ENCODE measurements at regions not wholly inside any gene's neighbourhood (a gene's known extent, or its start where the extent isn't known, plus 50 kb on each side); places are given as distances from the start of the nearest gene placed in this dataset.
"Not testable (repeated sequence)": the region's sequence is repeated elsewhere in the genome, so short reads cannot be mapped to it uniquely, and the experiment has no call there.

- Mint-ChIP-seq H3K27me3 (no peaks in the 10 kb centered on the region), H3K27ac (peak overlapping the region; percentile 93), H3K4me3 (peak overlapping the region; percentile 87), H3K4me1 (peaks cover 63% of the 10 kb centered on the region), H3K9me3 (no peaks in the 10 kb centered on the region), H3K36me3 (no peaks in the 10 kb centered on the region)
- ATAC-seq: peak; percentile 90
These were observed 79.7 kb upstream of the CHD2 start for GRCh38 chr15:92820236-92821021.

DNA sequence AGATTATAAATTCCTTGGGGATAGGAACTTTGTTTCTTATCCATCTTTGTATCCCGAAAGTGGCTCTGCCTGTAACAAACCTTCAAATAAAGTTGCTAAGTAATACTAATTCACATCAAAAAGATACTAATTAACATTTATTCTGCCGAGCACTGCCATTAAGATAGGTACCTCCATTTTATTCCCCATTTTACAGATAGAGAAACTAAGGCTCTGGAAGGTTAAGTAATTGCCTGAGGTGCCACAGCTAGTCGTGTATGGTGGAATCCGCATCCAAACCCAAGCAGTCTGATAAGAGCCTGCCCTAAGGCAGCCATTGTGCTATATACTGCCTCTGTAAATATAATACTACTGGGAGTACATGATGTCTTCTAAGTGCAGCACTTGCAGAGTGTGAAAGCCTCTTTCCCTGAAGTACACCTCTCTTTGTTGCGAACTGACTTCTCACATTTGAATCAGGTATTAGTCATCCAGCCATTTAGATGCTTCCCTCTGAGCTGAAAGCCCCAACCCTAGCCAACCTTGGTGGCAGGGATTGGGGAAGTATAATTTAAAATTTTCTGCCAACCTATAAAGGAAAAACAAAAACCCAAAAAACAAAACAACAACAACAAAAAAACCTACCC, 78.5 kb upstream of the CHD2 start:
- peak; percentile 18 for ATAC-seq
- no peak overlapping the region for H3K4me3 Mint-ChIP-seq
- H3K27ac Mint-ChIP-seq: peak overlapping the region; percentile 52
- peaks cover 71% of the 10 kb centered on the region for H3K4me1 Mint-ChIP-seq
- no peaks in the 10 kb centered on the region for H3K36me3 Mint-ChIP-seq
- no peaks in the 10 kb centered on the region for H3K9me3 Mint-ChIP-seq
- no peaks in the 10 kb centered on the region for H3K27me3 Mint-ChIP-seq

- peak overlapping the region; percentile 52 for H3K27ac Mint-ChIP-seq
- no peaks in the 10 kb centered on the region for H3K27me3 Mint-ChIP-seq
- no peaks in the 10 kb centered on the region for H3K36me3 Mint-ChIP-seq
- H3K4me1 Mint-ChIP-seq: peaks cover 64% of the 10 kb centered on the region
- H3K4me3 Mint-ChIP-seq: no peak overlapping the region
- H3K9me3 Mint-ChIP-seq: no peaks in the 10 kb centered on the region
- ATAC-seq: no peak
These were observed 77.6 kb upstream of the CHD2 start for GRCh38 chr15:92822216-92823144.

DNA sequence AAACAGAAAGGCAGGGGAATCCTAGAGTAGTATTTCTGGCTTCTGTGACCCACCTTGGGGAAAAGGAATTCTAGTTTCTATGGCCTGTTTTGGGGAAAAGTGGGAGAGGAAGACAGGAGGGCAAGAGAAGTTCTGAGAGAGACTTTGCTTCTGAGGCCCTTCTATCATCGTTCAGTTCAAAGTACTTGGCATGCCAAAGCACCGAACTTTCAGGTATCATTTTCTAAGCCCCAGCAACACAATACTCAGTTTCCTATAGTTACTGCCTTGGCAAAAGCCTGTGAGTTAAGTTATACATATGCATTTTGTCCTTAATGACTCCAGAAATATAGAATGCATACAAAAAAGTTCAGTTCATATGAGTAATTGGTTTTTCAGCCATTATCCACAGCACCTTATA, 74.1 kb upstream of the CHD2 start:
- no peaks in the 10 kb centered on the region for H3K27me3 Mint-ChIP-seq
- H3K9me3 Mint-ChIP-seq: no peaks in the 10 kb centered on the region
- no peak for ATAC-seq
- no peaks in the 10 kb centered on the region for H3K36me3 Mint-ChIP-seq
- H3K4me1 Mint-ChIP-seq: peaks cover 55% of the 10 kb centered on the region
- no peak overlapping the region for H3K4me3 Mint-ChIP-seq
- peak overlapping the region; percentile 70 for H3K27ac Mint-ChIP-seq

DNA sequence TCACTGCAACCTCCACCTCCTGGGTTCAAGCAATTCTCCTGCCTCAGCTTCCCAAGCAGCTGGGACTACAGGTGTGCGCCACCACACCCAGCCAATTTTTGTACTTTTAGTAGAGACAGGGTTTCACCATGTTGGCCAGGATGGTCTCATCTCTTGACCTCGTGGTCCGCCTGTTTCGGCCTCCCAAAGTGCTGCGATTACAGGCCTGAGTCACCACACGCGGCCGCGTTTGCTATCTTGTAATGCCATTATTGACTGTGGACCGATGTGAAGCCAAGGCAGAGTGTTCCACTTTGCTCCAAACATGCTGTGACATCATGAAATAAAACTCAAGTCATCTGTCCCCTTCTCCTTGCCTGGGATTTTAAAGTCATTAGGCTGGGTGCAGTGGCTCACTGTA, 72.1 kb upstream of the CHD2 start:
- Mint-ChIP-seq H3K4me1 (peaks cover 58% of the 10 kb centered on the region), H3K27ac (peak overlapping the region; percentile 60)
- not testable (repeated sequence) for H3K4me3 Mint-ChIP-seq, H3K36me3 Mint-ChIP-seq, H3K9me3 Mint-ChIP-seq, ATAC-seq, H3K27me3 Mint-ChIP-seq

- peaks cover 2% of the 10 kb centered on the region for H3K9me3 Mint-ChIP-seq
- no peak for ATAC-seq
- H3K4me1 Mint-ChIP-seq: peaks cover 58% of the 10 kb centered on the region
- H3K27me3 Mint-ChIP-seq: no peaks in the 10 kb centered on the region
- H3K36me3 Mint-ChIP-seq: no peaks in the 10 kb centered on the region
- no peak overlapping the region for H3K4me3 Mint-ChIP-seq
- H3K27ac Mint-ChIP-seq: peak overlapping the region; percentile 91
These were observed 70.2 kb upstream of the CHD2 start for GRCh38 chr15:92829875-92830274.

DNA sequence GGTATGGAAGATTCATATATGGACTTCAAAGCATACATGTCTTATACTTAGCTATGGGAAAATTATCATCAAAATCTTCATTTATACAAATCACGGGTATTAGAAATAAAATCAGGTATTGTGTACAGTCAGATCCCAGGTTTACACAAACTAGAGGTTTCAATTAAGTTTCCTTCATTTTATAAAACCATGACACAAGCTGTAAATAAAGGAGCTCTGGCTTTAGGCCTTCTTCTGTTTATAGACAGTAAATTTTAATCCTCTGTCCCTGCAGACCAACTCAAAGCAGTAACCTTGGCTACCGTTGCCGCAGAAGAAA, 68.8 kb upstream of the CHD2 start:
- H3K27me3 Mint-ChIP-seq: no peaks in the 10 kb centered on the region
- no peak for ATAC-seq
- H3K36me3 Mint-ChIP-seq: no peaks in the 10 kb centered on the region
- H3K4me3 Mint-ChIP-seq: peak overlapping the region; percentile 63
- H3K4me1 Mint-ChIP-seq: peaks cover 45% of the 10 kb centered on the region
- H3K9me3 Mint-ChIP-seq: peaks cover 2% of the 10 kb centered on the region
- H3K27ac Mint-ChIP-seq: peak overlapping the region; percentile 91

DNA sequence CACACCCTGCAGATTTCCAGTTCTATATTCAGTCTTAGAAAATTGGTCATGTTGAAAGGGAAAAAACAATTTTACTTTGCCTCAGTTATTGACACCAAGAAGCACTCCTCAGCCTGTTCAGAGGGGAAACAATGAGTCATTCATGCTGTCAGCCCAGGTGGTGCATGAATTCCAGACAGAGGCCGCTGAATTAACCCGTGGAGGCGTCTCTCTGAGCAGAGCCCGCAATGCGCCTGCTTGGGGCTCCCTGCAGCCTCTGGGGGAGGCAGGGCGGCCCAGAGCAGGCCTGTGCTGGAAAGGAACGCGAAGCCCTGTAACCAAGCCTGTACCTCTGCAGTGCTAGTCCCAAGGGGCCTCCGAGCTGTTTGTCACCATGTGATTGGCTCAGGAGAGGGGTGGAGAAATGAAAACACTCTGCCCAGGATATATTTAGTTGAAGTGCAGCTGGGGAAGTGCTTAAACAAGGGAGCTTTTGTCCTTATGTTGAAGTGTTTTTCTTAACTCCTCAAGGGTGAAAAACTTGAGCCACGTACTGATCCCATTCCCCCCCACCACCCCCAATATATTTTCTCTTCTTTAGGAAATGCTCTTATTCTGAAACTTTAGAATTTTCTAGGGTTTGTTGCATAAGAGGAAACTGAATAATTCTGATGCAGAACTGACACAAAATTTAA, 68.3 kb upstream of the CHD2 start:
- Mint-ChIP-seq H3K4me1 (peaks cover 45% of the 10 kb centered on the region), H3K36me3 (no peaks in the 10 kb centered on the region), H3K4me3 (peak overlapping the region; percentile 63), H3K27me3 (no peaks in the 10 kb centered on the region), H3K27ac (peak overlapping the region; percentile 91), H3K9me3 (peaks cover 2% of the 10 kb centered on the region)
- peak; percentile 100 for ATAC-seq

DNA sequence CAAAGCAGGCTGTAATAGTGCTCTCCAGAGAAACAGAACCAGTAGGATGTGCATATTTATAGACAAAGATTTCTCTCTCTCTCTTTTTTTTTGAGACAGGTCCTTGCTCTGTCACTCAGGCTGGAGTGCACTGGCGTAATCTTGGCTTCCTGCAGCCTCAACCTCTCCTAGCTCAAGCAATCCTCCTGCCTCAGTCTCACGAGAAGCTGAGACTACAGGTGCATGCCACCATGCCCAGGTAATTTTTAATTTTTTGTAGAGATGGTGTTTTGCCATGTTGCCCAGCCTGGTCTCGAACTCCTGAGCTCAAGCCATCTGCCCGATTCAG, 67.1 kb upstream of the CHD2 start:
- Mint-ChIP-seq H3K36me3 (no peaks in the 10 kb centered on the region), H3K9me3 (peaks cover 2% of the 10 kb centered on the region), H3K4me3 (no peak overlapping the region), H3K27me3 (no peaks in the 10 kb centered on the region), H3K4me1 (peaks cover 45% of the 10 kb centered on the region), H3K27ac (peak overlapping the region; percentile 91)
- no peak for ATAC-seq

DNA sequence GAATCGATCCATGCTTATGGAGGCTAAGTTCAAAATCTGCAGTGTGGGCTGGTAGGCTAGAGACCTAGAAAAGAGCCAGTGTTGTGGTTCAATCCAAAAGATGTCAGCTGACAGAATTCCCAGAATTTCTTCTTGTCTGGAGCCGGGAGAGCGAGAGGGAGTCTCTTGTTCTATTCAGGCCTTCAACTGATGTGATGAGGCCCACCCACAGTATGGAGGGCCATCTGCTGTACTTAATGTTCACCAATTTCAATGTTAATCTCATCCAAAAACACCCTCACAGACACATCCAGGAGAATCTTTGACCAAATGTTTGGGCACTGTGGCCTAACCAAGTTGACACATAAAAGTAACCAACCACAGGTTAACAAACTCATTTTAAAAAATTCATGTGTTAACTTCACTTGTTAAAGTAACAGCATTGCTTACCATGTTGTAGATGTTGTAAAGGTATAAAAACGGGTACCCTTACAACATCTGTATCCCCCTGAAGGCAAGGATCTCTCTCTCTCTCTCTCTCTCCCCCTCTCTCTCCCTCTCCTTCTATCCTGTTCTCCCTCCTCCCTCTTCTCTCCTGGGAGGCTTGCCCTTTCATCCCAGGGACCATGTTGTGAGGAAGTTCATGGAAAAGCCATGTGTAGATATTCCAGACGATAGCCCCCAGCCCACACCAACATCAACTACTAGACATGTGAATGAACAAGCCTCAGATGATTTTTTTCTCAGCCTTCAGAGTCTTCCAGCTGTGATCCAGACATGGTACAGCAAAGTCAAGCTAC, 66.4 kb upstream of the CHD2 start:
- Mint-ChIP-seq H3K4me3 (no peak overlapping the region), H3K27me3 (no peaks in the 10 kb centered on the region), H3K9me3 (peaks cover 2% of the 10 kb centered on the region), H3K36me3 (no peaks in the 10 kb centered on the region), H3K27ac (peak overlapping the region; percentile 91), H3K4me1 (peaks cover 51% of the 10 kb centered on the region)
- ATAC-seq: no peak

GRCh38 chr15:92839696-92840095, 60.4 kb upstream of the CHD2 start:
- peak; percentile 63 for ATAC-seq
- Mint-ChIP-seq H3K27me3 (no peaks in the 10 kb centered on the region), H3K36me3 (no peaks in the 10 kb centered on the region), H3K4me3 (peak overlapping the region; percentile 15), H3K27ac (peak overlapping the region; percentile 57), H3K4me1 (peaks cover 27% of the 10 kb centered on the region), H3K9me3 (no peaks in the 10 kb centered on the region)

DNA sequence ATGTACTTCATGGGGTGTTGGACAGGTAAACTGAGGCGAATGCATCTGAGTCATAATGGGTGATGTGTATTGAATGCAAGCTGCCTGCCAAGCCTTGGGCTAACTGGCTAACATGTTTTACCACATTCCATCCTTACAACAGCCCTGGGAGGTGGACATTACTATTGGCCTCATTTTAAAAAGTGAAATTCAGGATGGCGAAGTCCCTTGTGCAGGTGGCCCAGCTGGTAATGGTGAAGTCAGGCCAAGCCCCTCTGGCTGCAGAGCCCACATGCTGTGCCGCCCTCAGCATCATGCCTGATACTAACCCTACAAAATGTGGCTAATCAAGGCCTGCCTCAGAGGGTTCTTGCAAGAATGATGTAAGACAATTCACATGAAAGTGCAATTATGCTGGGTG, 60.0 kb upstream of the CHD2 start:
- no peak overlapping the region for H3K4me3 Mint-ChIP-seq
- H3K27ac Mint-ChIP-seq: peak overlapping the region; percentile 57
- ATAC-seq: no peak
- no peaks in the 10 kb centered on the region for H3K27me3 Mint-ChIP-seq
- peaks cover 32% of the 10 kb centered on the region for H3K4me1 Mint-ChIP-seq
- H3K36me3 Mint-ChIP-seq: no peaks in the 10 kb centered on the region
- H3K9me3 Mint-ChIP-seq: no peaks in the 10 kb centered on the region

DNA sequence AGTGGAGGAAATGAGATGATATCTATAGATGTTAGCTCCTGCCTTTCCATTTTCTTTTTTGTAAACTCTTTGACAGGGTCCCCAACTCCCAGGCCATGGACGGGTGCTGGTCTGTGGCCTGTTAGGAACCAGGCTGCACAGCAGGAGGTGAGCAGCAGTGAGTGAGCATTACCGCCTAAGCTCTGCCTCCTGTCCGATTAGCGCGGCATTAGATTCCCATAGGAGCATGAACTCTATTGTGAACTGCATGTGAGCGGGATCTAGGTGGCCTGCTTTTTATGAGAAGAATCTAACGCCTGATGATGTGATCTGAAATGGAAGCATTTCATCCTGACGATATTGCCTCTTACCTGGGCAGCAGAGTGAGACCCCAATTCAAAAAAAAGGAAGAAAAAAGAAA, 56.8 kb upstream of the CHD2 start:
- Mint-ChIP-seq H3K4me3 (no peak overlapping the region), H3K27ac (no peak overlapping the region), H3K9me3 (no peaks in the 10 kb centered on the region), H3K27me3 (no peaks in the 10 kb centered on the region), H3K4me1 (peaks cover 56% of the 10 kb centered on the region), H3K36me3 (no peaks in the 10 kb centered on the region)
- ATAC-seq: no peak

- no peak overlapping the region for H3K4me3 Mint-ChIP-seq
- peak overlapping the region; percentile 91 for H3K27ac Mint-ChIP-seq
- H3K27me3 Mint-ChIP-seq: no peaks in the 10 kb centered on the region
These were observed 56.3 kb upstream of the CHD2 start for GRCh38 chr15:92843814-92844213.

More at GRCh38 chr15:92843814-92844213, 56.3 kb upstream of the CHD2 start:
- no peak for ATAC-seq
- Mint-ChIP-seq H3K4me1 (peaks cover 56% of the 10 kb centered on the region), H3K36me3 (no peaks in the 10 kb centered on the region), H3K9me3 (no peaks in the 10 kb centered on the region)
